ENCODE measurements at regions not wholly inside any gene's neighbourhood (a gene's known extent, or its start where the extent isn't known, plus 50 kb on each side); places are given as distances from the start of the nearest gene placed in this dataset.

DNA sequence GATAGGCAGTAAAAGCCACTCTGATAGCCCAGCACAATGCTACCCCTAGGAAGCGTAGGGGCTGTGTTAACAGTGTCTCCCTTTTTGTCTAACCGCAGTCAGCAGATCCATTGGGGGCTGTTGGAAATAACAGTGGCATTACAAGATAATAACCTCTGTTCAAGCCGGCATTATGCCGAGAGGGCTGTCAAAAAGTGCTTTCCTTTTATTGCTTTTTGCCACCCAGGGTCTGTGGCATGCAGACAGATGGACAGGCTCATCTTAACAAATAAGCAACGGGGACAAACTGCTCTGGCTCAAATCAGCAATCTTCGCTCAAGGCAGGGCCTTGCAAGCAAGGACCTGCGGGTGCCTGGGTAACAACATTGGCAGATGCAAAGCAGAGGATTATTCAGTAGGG lies 123.3 kb downstream of the TLR4 start:
- TF ChIP-seq, protein P1, sequence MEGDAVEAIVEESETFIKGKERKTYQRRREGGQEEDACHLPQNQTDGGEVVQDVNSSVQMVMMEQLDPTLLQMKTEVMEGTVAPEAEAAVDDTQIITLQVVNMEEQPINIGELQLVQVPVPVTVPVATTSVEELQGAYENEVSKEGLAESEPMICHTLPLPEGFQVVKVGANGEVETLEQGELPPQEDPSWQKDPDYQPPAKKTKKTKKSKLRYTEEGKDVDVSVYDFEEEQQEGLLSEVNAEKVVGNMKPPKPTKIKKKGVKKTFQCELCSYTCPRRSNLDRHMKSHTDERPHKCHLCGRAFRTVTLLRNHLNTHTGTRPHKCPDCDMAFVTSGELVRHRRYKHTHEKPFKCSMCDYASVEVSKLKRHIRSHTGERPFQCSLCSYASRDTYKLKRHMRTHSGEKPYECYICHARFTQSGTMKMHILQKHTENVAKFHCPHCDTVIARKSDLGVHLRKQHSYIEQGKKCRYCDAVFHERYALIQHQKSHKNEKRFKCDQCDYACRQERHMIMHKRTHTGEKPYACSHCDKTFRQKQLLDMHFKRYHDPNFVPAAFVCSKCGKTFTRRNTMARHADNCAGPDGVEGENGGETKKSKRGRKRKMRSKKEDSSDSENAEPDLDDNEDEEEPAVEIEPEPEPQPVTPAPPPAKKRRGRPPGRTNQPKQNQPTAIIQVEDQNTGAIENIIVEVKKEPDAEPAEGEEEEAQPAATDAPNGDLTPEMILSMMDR (optimal IDR thresholded peaks at IDR 0.05 in 1 of 3, IDR thresholded peaks at IDR 0.05 in 1 of 3, conservative IDR thresholded peaks at IDR 0.05 in 1 of 3; ENCODE audit: extremely low read depth in 1 of 3, insufficient read depth in 2 of 3, low read length in 3 of 3) = no peak
- no peak for TF ChIP-seq EZH2 (IDR thresholded peaks at IDR 0.05; ENCODE audit: low read length)
- FAIRE-seq = no peak
- no peak overlapping the region for H2AFZ ChIP-seq (ENCODE audit: control insufficient read depth, low read length)
- no peak overlapping the region for H3K4me2 ChIP-seq (ENCODE audit: control insufficient read depth, extremely low read depth, insufficient read depth, low read depth, low read length)
- no peak overlapping the region for H3K27ac ChIP-seq (ENCODE audit: control insufficient read depth, insufficient read depth, low read length)
- no peaks in the 10 kb centered on the region for H3K9me3 ChIP-seq (ENCODE audit: control insufficient read depth, low read depth, low read length)
- no peaks in the 10 kb centered on the region for H3K9me1 ChIP-seq (ENCODE audit: control insufficient read depth, extremely low read depth, insufficient read depth, low read length)
- H3K27me3 ChIP-seq (ENCODE audit: control insufficient read depth, extremely low read depth, insufficient read depth, low read length) = no peaks in the 10 kb centered on the region
- no peaks in the 10 kb centered on the region for H3K79me2 ChIP-seq (ENCODE audit: control insufficient read depth, insufficient read depth, low read length)
- no peaks in the 10 kb centered on the region for H3K36me3 ChIP-seq (ENCODE audit: control insufficient read depth in 2 of 2, extremely low read depth in 1 of 2, insufficient read depth in 2 of 2, low read length in 2 of 2)
- no peak for DNase-seq (ENCODE audit: low read depth, low spot score)
- no peak overlapping the region for H3K9ac ChIP-seq (ENCODE audit: control insufficient read depth, extremely low read depth, insufficient read depth, low read length)
- no peak overlapping the region for H3K4me3 ChIP-seq (ENCODE audit: control insufficient read depth in 2 of 3, extremely low read depth in 1 of 3, insufficient read depth in 2 of 3, low read depth in 1 of 3, low read length in 3 of 3)
- no peaks in the 10 kb centered on the region for H3K4me1 ChIP-seq (ENCODE audit: control insufficient read depth, extremely low read depth, insufficient read depth, low read length)
- H4K20me1 ChIP-seq (ENCODE audit: control insufficient read depth, extremely low read depth, insufficient read depth, low read length) = no peaks in the 10 kb centered on the region
- dilution Hi-C loops (cut with MboI; ENCODE audit: extremely low pct_ligation_motif_present, low sequenced_read_pairs) = no loop called here

DNA sequence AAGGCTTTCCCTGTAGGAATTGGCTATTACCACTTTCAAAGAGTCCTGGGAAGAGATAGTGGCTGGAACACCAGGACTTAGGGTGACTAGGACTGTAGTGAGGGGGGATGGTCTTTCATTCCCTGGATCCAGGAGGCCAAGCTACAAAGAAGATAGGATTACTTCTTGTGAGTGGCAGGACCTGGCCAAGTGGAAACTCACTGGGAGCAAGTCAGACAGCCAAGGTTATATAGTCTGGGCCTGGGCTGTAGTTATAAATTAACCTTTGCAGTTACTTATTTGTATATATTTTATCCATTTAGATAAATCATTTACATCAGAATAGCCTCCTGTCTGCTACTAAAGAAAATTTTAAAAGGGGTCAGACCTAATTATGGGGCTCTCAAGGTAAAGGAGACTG lies 124.3 kb downstream of the TLR4 start:
- Histone ChIP-seq H3K9me1 (ENCODE audit: control insufficient read depth, extremely low read depth, insufficient read depth, low read length) (no peaks in the 10 kb centered on the region), H2AFZ (ENCODE audit: control insufficient read depth, low read length) (no peak overlapping the region), H3K9ac (ENCODE audit: control insufficient read depth, extremely low read depth, insufficient read depth, low read length) (no peak overlapping the region), H3K4me3 (ENCODE audit: control insufficient read depth in 2 of 3, extremely low read depth in 1 of 3, insufficient read depth in 2 of 3, low read depth in 1 of 3, low read length in 3 of 3) (no peak overlapping the region), H3K27me3 (ENCODE audit: control insufficient read depth, extremely low read depth, insufficient read depth, low read length) (no peaks in the 10 kb centered on the region), H3K79me2 (ENCODE audit: control insufficient read depth, insufficient read depth, low read length) (no peaks in the 10 kb centered on the region), H3K27ac (ENCODE audit: control insufficient read depth, insufficient read depth, low read length) (no peak overlapping the region), H3K4me2 (ENCODE audit: control insufficient read depth, extremely low read depth, insufficient read depth, low read depth, low read length) (no peak overlapping the region), H3K36me3 (ENCODE audit: control insufficient read depth in 2 of 2, extremely low read depth in 1 of 2, insufficient read depth in 2 of 2, low read length in 2 of 2) (no peaks in the 10 kb centered on the region), H4K20me1 (ENCODE audit: control insufficient read depth, extremely low read depth, insufficient read depth, low read length) (no peaks in the 10 kb centered on the region), H3K9me3 (ENCODE audit: control insufficient read depth, low read depth, low read length) (no peaks in the 10 kb centered on the region), H3K4me1 (ENCODE audit: control insufficient read depth, extremely low read depth, insufficient read depth, low read length) (no peaks in the 10 kb centered on the region)
- dilution Hi-C loops (cut with MboI; ENCODE audit: extremely low pct_ligation_motif_present, low sequenced_read_pairs) = no loop called here
- DNase-seq (ENCODE audit: low read depth, low spot score) (no peak), FAIRE-seq (no peak)
- TF ChIP-seq, protein P1 (optimal IDR thresholded peaks at IDR 0.05 in 1 of 3, IDR thresholded peaks at IDR 0.05 in 1 of 3, conservative IDR thresholded peaks at IDR 0.05 in 1 of 3; ENCODE audit: extremely low read depth in 1 of 3, insufficient read depth in 2 of 3, low read length in 3 of 3) = no peak
- TF ChIP-seq EZH2 (IDR thresholded peaks at IDR 0.05; ENCODE audit: low read length) = no peak
